HG02885 (cell line): ENCODE measurements at regions not wholly inside any gene's neighbourhood (a gene's known extent, or its start where the extent isn't known, plus 50 kb on each side); places are given as distances from the start of the nearest gene placed in this dataset.

Experiments
- ATAC-seq: cut with Tn5 transposase; IDR thresholded peaks from one replicate; pipeline ENCODE4 v1.9.1; 2021; ENCODE audit warnings: mild to moderate bottlenecking; ENCODE audit not compliant: unreplicated experiment, poor library complexity

- no peak for ATAC-seq
Observed at GRCh38 chr20:63060057-63060991, 53.6 kb upstream of the BHLHE23 start.

GRCh38 chr20:63059684-63060056, 52.9 kb upstream of the BHLHE23 start:
- no peak for ATAC-seq

GRCh38 chr20:63058696-63059335, 52.1 kb upstream of the BHLHE23 start:
- no peak for ATAC-seq

GRCh38 chr20:63057171-63058117, 50.7 kb upstream of the BHLHE23 start:
- no peak for ATAC-seq

- ATAC-seq, result no peak
Observed at GRCh38 chr20:63056236-63057170, 49.7 kb upstream of the BHLHE23 start.
